Skeletal muscle satellite cell (primary cell): ENCODE measurements at regions not wholly inside any gene's neighbourhood (a gene's known extent, or its start where the extent isn't known, plus 50 kb on each side); places are given as distances from the start of the nearest gene placed in this dataset.
"Not testable (repeated sequence)": the region's sequence is repeated elsewhere in the genome, so short reads cannot be mapped to it uniquely, and the experiment has no call there.

Source experiments
- H3K27me3 ChIP-seq: 2 replicates; pipeline ENCODE4 v1.7.0; 2013; ENCODE audit warnings: low read length; ENCODE audit not compliant: control insufficient read depth, insufficient read depth
- H3K36me3 ChIP-seq: 2 replicates; pipeline ENCODE4 v1.7.0; 2013; ENCODE audit warnings: mild to moderate bottlenecking, control low read depth, low read length; ENCODE audit not compliant: insufficient read depth
- H3K4me1 ChIP-seq: 2 replicates; pipeline ENCODE4 v1.7.0; 2013; ENCODE audit warnings: low read length; ENCODE audit not compliant: control insufficient read depth, insufficient read depth
- H3K4me2 ChIP-seq: 2 replicates; pipeline ENCODE4 v1.7.0; 2013; ENCODE audit warnings: mild to moderate bottlenecking, low read length
- H3K4me3 ChIP-seq: 2 replicates; pipeline ENCODE4 v1.7.0; 2013; ENCODE audit warnings: low read length
- H3K9ac ChIP-seq: 2 replicates; pipeline ENCODE4 v1.7.0; 2013; ENCODE audit warnings: mild to moderate bottlenecking, low read depth, low read length, moderate library complexity
- H3K9me3 ChIP-seq: replicated peaks from 2 replicates; pipeline ENCODE4 v1.7.0; 2013; ENCODE audit warnings: mild to moderate bottlenecking, control low read depth, low read length

GRCh38 chr21:5113092-5113491 is 5408.3 kb upstream of the TPTE start:
- H3K9me3 ChIP-seq, H3K4me3 ChIP-seq, H3K4me1 ChIP-seq, H3K36me3 ChIP-seq, H3K4me2 ChIP-seq, H3K9ac ChIP-seq, H3K27me3 ChIP-seq: not testable (repeated sequence)

- H3K27me3 ChIP-seq, H3K36me3 ChIP-seq, H3K9me3 ChIP-seq, H3K9ac ChIP-seq, H3K4me1 ChIP-seq, H3K4me2 ChIP-seq, H3K4me3 ChIP-seq: not testable (repeated sequence)
Measured at GRCh38 chr21:5114468-5114867, 5406.9 kb upstream of the TPTE start.

- not testable (repeated sequence) for H3K9me3 ChIP-seq, H3K4me2 ChIP-seq, H3K4me1 ChIP-seq, H3K36me3 ChIP-seq, H3K27me3 ChIP-seq, H3K4me3 ChIP-seq, H3K9ac ChIP-seq
Measured at GRCh38 chr21:5114893-5115645, 5406.3 kb upstream of the TPTE start.

- H3K4me2 ChIP-seq, H3K9ac ChIP-seq, H3K27me3 ChIP-seq, H3K4me1 ChIP-seq, H3K36me3 ChIP-seq, H3K4me3 ChIP-seq, H3K9me3 ChIP-seq: not testable (repeated sequence)
Measured at GRCh38 chr21:5115646-5116343, 5405.6 kb upstream of the TPTE start.

- H3K9me3 ChIP-seq, H3K36me3 ChIP-seq, H3K9ac ChIP-seq, H3K4me1 ChIP-seq, H3K27me3 ChIP-seq, H3K4me2 ChIP-seq, H3K4me3 ChIP-seq: not testable (repeated sequence)
Measured at GRCh38 chr21:5116344-5117123, 5404.8 kb upstream of the TPTE start.

- H3K9ac ChIP-seq, H3K4me1 ChIP-seq, H3K4me3 ChIP-seq, H3K27me3 ChIP-seq, H3K9me3 ChIP-seq, H3K36me3 ChIP-seq, H3K4me2 ChIP-seq: not testable (repeated sequence)
Measured at GRCh38 chr21:5117135-5117534, 5404.2 kb upstream of the TPTE start.

- not testable (repeated sequence) for H3K9me3 ChIP-seq, H3K27me3 ChIP-seq, H3K36me3 ChIP-seq, H3K4me2 ChIP-seq, H3K9ac ChIP-seq, H3K4me1 ChIP-seq, H3K4me3 ChIP-seq
Measured at GRCh38 chr21:5117666-5118295, 5403.6 kb upstream of the TPTE start.

GRCh38 chr21:5118296-5118679 is 5403.1 kb upstream of the TPTE start:
- not testable (repeated sequence) for H3K4me1 ChIP-seq, H3K4me3 ChIP-seq

GRCh38 chr21:5119179-5119578 is 5402.2 kb upstream of the TPTE start:
- not testable (repeated sequence) for H3K36me3 ChIP-seq, H3K9ac ChIP-seq, H3K4me2 ChIP-seq, H3K4me1 ChIP-seq, H3K27me3 ChIP-seq, H3K4me3 ChIP-seq, H3K9me3 ChIP-seq

More at GRCh38 chr21:5118296-5118679, 5403.1 kb upstream of the TPTE start:
- not testable (repeated sequence) for H3K36me3 ChIP-seq, H3K9ac ChIP-seq, H3K27me3 ChIP-seq, H3K4me2 ChIP-seq, H3K9me3 ChIP-seq

GRCh38 chr21:5121399-5121798 is 5400.0 kb upstream of the TPTE start:
- H3K9ac ChIP-seq, H3K36me3 ChIP-seq, H3K4me3 ChIP-seq, H3K9me3 ChIP-seq, H3K4me2 ChIP-seq, H3K27me3 ChIP-seq, H3K4me1 ChIP-seq: not testable (repeated sequence)

GRCh38 chr21:5121849-5122248 is 5399.5 kb upstream of the TPTE start:
- not testable (repeated sequence) for H3K4me1 ChIP-seq, H3K4me2 ChIP-seq, H3K36me3 ChIP-seq, H3K27me3 ChIP-seq, H3K9ac ChIP-seq, H3K4me3 ChIP-seq, H3K9me3 ChIP-seq
